GM12801 (cell line): ENCODE measurements at regions not wholly inside any gene's neighbourhood (a gene's known extent, or its start where the extent isn't known, plus 50 kb on each side); places are given as distances from the start of the nearest gene placed in this dataset.

Source experiments
- CTCF ChIP-seq: IDR thresholded peaks from one replicate; pipeline ENCODE4 v1.5.1; 2011; ENCODE audit warnings: control low read depth; ENCODE audit not compliant: insufficient read length; ENCODE audit errors: extremely low read depth

- no peak for TF ChIP-seq CTCF
These were observed 177.8 kb upstream of the ZNF462 start for GRCh38 chr9:106684940-106685695.

GRCh38 chr9:106689089-106689488, 173.9 kb upstream of the ZNF462 start:
- TF ChIP-seq CTCF: no peak

GRCh38 chr9:106691627-106692026, 171.3 kb upstream of the ZNF462 start:
- no peak for TF ChIP-seq CTCF

- no peak for TF ChIP-seq CTCF
These were observed 169.4 kb upstream of the ZNF462 start for GRCh38 chr9:106693558-106693957.

GRCh38 chr9:106696804-106697203, 166.2 kb upstream of the ZNF462 start:
- TF ChIP-seq CTCF: no peak

GRCh38 chr9:106697390-106697749, 165.6 kb upstream of the ZNF462 start:
- no peak for TF ChIP-seq CTCF

GRCh38 chr9:106697750-106698502, 165.0 kb upstream of the ZNF462 start:
- no peak for TF ChIP-seq CTCF
